DMS114 treated with DMSO at 0.1 percent for 48 hours (cell line): ENCODE measurements at regions not wholly inside any gene's neighbourhood (a gene's known extent, or its start where the extent isn't known, plus 50 kb on each side); places are given as distances from the start of the nearest gene placed in this dataset.

ENCODE experiments used
- DNase-seq: peaks from one replicate; lab custom pipeline; 2025; ENCODE audit not compliant: unreplicated experiment; lab: John Stamatoyannopoulos, UW

DNA sequence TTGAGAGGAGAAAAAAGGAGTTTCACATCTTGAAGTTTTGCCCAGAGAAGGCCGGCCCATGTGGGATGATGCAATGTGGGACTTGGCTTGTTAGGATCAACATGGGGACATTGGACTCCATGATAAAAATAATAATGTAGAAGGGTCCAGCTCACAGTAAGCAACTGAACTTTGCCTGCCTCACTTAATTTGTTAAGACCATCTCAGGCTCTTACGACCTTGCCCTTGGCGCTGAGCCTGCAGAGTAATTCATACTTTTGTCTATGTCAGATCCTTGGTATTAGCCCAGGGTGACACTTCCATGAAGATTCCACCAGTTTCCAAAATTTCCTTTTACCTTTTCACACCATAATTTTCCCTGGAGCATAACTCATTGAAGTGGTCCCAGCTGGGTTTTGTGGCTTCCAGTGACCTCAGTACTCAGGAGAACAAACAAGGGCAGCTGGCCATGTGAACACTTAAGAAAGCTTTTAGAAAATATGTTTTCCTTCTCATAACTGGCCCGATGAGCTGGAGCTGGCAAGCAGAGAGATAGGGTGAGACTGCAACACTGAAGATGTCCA is 315.4 kb upstream of the RASGRP1 start:
- no peak for DNase-seq

DNA sequence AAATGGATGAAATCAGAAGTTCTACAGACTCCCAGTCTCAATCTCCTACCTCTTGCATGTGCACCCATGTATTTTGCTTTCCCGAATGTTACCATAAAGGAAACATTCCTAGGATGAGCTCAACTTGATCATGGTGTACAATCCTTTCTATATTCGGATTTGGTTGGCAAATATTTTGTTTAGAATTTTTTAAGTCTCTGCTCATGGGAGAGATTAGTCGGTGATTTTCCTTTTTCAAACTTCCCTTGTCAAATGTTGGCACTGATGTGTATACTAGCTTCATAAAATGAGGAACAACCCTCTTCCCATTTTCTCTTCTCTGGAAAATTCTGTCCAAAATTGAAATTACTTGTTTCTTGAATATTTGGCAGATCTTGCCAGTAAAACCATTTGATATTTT is 317.6 kb upstream of the RASGRP1 start:
- DNase-seq, result no peak

DNA sequence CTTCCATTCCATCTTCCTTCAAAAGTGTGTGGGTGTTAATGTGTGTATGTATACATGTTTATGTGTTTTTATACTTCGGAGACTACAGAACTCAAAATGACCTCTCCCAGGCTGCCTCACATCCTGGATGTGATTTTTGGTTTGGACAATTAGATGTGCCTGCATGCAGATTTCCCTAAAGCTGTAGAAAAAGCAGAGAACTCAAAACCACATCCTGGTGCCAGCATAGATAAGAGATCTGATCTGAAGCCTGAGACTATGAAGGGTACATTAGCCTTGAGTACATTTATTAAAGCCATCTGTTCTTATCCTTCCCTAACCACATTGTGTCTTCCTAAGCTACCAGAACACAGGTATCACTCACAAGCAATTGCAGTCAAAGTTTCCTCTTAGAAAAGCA is 319.4 kb upstream of the RASGRP1 start:
- DNase-seq, result no peak

DNA sequence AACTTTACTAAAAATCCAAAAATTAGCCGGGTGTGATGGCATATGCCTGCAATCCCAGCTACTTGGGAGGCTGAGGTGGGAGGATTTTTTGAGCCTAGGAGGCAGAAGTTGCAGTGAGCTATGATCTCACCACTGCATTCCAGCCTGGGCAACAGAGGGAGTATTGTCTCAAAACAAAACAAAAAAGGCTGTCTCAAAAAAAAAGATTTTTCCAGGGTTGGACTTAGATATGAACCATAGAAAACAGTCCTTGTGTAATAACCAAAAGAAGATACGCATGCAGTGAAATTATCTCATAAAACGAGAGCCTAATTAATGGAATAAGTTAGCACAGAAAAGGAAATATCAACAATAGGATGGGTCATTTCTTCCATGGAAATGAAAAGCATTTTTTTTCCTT is 320.4 kb upstream of the RASGRP1 start:
- DNase-seq, result no peak

DNA sequence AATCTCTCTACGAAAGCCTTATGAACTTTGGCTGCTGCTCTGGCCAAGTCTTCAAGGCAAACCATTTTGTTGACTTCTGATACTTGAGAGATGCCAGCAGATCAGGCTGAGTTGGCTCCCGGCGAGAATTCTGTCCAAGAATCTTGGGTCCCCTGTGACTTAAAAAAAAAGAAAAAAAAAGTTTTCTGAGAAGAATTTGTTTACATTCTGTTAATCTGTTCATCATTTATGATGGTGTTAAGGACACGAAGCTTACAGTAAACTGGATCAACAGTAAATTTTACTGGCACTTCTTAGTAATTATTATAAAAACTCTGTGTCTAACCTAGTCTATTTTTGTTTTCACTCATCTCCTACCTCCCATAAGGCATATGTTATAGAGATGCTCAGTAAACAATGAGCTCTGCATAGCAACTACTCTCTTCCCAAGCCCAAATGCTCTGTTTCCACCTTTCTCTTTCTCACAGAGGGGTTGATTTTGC is 320.9 kb upstream of the RASGRP1 start:
- no peak for DNase-seq

DNA sequence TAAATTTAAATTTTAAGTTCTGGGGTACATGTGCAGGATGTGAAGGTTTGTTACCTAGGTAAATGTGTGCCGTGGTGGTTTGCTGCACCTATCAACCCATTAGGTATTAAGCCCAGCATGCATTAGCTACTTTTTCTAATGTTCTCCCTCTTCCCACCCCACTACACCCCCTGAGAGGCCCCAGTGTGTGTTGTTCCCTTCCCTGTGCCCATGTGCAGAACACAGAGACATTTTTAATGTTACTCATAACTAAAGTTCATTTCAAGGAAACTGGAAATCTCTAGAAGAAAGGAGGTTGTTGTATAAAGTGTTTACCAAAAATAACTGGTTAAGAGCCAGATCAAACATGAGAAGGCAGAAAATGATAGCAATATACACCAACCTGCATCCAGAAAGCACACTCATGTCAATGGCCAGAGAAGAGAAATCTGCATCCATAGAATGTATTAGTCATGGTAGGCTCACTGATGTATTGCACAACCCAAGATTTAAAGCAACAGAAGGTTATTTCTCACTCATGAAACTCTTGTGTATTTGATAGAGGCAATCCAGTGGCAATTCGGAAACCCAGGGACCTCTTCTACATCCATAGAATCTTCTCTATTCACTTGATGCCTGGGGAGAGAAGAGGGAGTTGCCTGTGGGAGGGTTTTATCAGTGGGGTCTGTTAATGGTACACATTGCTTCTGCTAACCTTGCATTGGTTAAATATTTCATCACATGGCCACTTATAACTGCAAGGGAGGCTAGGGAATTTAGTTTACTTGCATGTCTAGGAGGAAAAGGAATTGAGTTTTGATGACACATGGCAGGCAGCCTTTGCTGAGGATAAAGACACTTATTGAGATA is 321.9 kb upstream of the RASGRP1 start:
- DNase-seq, result no peak

DNA sequence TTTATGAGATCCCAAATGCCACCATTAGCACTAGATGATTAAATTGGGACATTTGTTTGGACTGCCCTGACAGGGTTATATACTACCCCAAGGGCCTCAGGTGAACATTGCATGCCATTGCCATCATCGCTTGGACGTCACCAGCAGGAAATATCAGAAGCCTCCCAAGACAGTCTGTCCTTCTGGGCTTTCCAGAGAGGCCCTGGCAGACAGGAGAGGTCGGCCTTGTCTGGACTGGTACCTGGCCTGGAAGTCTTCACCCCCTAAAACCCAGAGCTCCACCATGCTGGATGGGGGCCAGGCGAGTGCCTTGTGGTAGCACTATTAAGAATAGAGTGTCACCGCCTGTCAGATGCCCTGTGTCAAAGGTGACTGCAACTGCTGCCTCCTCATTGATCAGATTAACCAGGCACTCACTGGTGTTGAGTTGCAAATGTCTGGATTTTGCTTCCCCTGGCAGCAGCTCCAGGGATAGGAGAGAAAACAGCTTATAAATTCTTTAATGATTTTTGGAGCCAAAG is 324.1 kb upstream of the RASGRP1 start:
- no peak for DNase-seq

DNA sequence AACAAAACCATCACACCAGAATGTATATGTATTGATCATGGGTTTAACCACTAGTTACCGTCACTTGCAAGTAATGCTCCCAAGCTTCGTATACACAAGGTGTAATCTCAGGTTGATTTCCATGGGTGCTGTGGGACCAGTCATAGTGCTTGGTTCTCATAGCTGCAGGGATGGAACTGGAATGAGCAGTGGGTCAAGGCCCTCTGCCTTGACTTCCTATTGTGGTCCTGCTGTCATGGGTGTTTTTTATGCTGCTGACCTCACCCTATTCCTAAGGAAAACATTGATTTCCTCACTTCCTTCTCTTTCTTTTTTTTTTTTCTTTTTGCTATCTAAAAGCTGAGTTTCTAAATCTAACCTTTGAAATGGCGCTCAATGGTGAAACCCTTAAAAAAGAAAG is 325.6 kb upstream of the RASGRP1 start:
- no peak for DNase-seq

DNA sequence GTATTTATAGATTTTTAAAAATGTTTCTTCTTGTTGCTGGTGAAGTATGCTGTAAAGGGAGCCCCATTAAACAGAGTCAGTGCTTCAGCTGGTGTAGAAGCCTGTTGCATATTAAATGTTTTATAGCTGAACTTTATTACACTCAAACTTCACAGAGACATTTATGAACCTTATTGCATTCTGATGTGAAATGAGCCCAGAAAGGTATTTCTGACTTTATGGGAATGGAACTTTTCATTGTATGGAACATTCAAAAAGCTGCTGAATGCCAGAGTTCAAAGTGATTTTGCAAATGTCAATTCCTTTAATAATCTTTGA is 329.3 kb upstream of the RASGRP1 start:
- DNase-seq, result no peak

DNA sequence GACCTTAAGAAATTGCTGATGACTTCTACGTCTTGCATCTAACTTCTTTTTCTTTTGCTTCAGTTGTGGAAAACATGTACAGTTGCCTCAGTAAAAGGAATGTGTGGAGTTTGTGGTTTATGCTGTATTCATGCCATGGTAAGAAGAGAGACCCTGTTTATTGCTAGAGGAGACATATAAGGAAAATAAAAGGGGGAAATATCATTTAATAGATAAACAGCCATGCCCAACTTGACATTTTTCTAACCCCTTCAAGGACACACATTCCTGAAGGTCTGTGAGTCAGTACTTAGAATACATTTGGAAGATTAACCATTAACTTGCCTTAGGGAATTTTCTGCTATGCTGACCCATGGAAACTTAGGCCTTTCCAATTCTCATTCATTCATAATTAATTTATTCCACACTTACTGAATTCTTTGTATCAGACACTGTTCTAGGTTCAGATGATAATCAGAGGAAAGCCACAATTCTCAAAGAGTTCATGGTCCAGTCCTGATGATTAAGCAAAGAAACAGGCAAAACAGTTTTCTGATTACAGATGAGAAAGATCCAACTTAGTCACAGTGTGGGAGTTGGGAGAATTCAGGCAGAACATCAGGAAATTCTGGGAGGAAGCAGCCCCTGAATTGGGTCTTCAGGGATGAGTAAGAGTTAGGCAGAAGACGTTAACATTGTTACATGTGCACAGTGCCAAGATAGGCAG is 329.8 kb upstream of the RASGRP1 start:
- no peak for DNase-seq

DNA sequence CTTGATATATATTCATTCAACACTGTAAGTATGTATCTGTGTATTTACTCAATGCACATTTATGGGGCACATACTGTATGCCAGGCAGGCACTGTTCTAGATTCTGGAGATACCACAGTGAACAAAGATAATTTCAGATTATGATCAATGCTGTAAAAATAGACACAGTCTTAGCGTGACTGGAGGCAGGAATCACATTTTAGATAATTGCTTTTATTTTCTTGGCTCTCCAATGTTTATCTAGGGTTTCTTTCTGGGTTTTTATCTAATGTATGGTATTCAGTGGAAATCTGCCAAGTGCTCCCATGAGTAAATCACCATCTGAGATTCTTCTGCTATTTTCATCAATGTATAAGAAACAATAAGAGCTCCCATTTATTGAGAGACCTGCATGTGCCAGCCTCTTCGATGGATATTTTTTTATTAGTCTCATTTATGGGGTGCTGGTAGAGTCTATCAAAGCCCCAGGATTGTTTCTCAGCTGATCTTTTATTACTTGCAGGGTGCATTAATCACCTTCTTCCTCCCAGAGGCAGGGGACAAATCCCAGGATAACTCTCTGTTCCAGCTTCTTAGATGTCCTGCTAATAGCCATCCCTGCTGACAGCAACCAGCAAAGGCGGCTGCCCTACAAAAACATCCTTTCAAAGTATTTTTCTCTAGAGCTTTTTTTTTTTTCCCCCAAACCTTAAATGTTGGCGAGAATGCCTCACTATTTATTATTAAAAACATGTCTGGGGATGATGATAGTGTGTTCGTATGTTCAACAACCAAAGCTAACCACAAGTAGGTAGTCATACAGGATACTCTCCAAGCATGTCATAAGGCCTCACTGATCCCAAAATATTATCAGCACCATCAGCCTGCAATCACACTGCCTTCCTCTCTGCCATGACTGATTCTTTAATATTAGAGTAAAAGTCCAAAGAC is 331.0 kb upstream of the RASGRP1 start:
- no peak for DNase-seq

DNA sequence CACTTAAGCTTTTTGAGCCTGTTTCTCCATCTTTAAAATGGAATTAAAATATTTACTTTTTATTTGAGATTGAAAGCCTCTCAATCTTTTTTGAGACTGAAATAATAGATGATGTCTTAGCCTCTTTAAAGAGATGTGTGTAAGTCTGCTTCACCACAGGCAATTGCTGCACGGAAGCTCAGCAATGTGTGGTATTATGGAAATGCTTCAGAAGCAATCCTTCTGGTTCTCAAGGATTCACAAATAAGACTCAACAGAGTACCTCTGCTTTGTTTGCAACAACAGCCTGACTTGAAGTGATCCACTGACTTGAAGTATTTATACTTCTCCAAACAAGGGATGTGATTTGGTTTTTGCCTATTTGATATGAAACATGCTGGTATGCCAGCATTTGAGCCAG is 332.0 kb upstream of the RASGRP1 start:
- no peak for DNase-seq

DNA sequence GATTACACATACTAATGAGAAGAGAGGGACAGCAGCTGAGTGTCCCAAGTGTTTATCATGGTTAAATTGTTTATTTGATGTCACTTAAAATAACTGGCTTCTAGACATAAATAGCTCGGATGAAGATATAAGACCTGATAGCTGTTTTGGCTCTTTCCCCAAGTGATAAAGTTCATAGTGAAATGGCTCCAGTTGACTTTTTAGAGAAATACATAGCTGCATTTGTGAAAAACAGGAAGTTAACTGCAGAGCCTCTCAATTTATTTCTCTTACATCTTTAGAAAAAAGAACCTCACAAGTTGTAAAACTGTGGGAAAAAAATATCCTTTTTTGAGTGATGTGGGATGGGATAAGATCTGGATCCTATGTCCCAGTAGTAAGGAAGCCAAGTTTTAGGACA is 332.9 kb upstream of the RASGRP1 start:
- no peak for DNase-seq

DNA sequence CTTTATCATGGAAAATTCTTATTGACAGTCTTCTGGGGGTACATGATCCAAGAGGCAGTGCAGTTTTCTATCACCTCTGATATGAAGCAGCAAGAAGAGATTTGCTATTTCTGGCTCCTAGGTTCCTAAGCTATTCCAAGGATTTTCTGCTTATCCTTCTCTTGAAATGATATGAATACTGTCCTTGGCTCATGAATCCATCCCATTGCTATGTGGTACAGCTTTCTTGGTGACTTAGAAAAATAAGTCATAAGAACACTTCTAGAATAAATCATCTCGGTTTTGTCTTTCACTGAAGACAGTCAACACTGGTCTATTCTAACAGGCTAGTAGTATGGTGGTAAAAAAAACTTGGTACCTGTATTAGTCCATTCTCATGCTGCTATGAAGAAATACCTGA is 333.6 kb upstream of the RASGRP1 start:
- DNase-seq, result no peak

DNA sequence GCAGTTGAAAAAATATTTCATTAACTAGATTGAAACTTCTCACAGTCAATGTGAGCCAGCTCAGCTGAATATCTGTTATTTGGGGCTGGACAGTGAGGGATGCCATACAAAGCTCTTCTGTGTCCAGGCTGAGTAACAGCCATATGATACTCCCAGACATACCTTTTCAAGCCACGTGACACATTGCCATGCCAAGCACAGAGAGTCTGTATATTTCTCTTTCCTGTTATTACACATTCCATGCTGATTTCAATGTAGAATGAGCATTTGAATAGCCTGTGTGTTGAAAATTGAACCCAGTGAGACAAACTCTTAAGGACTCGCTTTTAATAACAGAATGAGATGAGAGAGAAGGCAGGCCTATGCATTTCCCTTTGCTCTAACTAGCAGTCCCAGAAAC is 334.7 kb upstream of the RASGRP1 start:
- no peak for DNase-seq

DNA sequence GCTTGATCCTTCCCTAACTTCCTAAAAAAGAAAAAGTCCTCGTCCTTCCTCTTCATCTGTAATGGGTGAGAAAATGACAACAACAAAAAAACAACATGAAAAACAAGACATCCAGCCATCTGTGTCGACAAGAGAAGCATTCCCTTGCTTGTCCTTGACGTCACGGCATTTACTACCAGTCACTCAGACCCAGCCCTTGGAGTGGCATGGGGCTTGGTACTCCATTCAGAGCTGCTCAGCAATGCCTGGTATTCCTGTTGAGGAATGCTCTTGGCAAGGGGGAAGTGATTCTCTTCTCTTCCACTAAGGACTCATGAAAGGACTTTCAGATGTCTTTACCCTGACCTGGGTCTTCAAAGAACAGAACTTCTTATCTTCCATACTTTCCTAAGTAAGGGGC is 339.7 kb upstream of the RASGRP1 start:
- DNase-seq, result no peak

DNA sequence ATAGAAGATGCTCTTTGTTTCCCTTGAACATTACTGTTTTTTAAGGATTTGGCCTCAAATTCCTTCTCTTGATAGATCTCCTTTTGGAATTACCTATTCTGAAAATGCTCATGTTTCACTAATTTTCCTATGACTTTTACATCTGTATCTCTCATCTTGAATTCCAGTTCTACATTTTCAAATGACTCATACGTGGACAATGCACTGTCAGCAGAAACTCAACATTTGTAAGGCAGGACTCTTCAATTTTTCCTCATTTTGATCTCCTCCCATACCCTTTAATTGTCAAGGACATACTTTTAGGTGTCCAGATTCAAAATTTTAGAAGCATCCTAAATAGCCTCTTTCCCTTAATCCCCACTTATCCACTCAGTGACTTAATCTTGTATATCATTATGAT is 341.0 kb upstream of the RASGRP1 start:
- DNase-seq, result no peak

DNA sequence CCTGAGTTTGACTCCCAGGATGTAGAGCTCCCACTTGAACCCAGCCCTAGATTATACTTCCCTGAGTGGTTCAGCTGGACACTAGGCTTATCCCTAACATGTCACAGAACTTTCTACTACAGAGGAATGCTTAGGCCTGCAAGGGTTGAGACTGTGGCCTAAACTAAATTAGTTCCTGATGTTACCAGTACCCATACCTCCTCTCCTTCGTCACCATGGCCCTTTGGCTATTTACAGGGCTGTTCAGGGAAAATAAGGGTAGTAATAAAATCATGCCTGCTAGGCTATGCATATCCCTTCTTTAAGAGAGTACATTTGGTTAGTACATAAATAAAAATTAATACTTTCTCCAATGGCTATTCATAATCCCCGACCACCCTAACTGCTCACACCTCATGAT is 356.4 kb upstream of the RASGRP1 start:
- DNase-seq, result no peak

DNA sequence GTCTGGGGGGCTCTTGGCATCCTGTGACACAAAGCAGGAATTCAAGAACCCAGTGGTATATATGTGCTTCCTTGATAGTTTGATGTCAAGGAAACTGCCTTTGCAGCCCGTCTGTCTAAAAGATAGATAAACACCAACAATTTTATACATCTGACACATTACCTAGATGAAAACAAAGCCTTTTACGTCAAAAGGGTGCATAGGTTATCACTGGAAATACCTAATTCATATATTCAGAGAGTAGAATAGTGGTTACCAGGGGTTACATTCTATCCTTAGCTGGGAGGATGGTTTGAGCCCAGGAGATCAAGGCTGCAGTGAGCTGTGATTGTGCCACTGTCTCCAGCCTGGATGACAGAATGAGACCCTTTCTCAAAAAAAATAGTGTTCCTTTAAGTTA is 356.9 kb upstream of the RASGRP1 start:
- DNase-seq, result no peak

DNA sequence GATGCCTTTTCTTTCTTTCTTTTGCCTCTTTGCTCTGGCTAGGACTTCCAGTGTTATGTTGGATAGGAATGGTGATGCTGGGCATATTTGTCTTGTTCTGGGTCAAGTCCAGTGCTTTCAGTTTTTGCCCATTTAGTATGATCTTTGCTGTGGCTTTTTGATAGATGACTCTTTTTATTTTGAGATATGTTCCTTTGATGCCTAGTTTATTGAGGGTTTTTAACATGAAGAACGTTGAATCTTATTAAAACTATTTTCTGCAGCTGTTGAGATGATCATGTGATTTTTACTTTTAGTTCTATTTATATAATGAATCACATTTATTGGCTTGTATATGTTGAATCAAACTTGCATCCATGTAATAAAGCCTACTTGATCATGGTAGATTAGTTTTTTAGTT is 363.8 kb upstream of the RASGRP1 start:
- no peak for DNase-seq
